ENCODE measurements at regions not wholly inside any gene's neighbourhood (a gene's known extent, or its start where the extent isn't known, plus 50 kb on each side); places are given as distances from the start of the nearest gene placed in this dataset.

- Histone ChIP-seq H3K36me3 (ENCODE audit: control insufficient read depth, insufficient read depth, low read length) (no peaks in the 10 kb centered on the region), H3K4me3 (ENCODE audit: insufficient read depth, low read depth, low read length, poor library complexity, severe bottlenecking) (no peak overlapping the region), H3K27me3 (replicated peaks; ENCODE audit: control insufficient read depth, insufficient read depth, low read length, poor library complexity, severe bottlenecking) (peaks cover 47% of the 10 kb centered on the region), H3K4me1 (ENCODE audit: control insufficient read depth, insufficient read depth, low read length, poor library complexity, severe bottlenecking) (peaks cover 4% of the 10 kb centered on the region), H3K27ac (ENCODE audit: insufficient read depth, low read length, poor library complexity, severe bottlenecking) (no peak overlapping the region), H3K9me3 (ENCODE audit: control insufficient read depth, low read length) (no peaks in the 10 kb centered on the region)
- no peak for DNase-seq
Measured at GRCh38 chr5:73303148-73304079, 130.4 kb downstream of the TMEM174 start.

- no peak overlapping the region for H3K27ac ChIP-seq (ENCODE audit: insufficient read depth, low read length, poor library complexity, severe bottlenecking)
- H3K27me3 ChIP-seq (replicated peaks; ENCODE audit: control insufficient read depth, insufficient read depth, low read length, poor library complexity, severe bottlenecking), result peaks cover 51% of the 10 kb centered on the region
- H3K36me3 ChIP-seq (ENCODE audit: control insufficient read depth, insufficient read depth, low read length), result no peaks in the 10 kb centered on the region
- H3K9me3 ChIP-seq (ENCODE audit: control insufficient read depth, low read length), result no peaks in the 10 kb centered on the region
- peaks cover 6% of the 10 kb centered on the region for H3K4me1 ChIP-seq (ENCODE audit: control insufficient read depth, insufficient read depth, low read length, poor library complexity, severe bottlenecking)
- no peak for DNase-seq
- H3K4me3 ChIP-seq (ENCODE audit: insufficient read depth, low read depth, low read length, poor library complexity, severe bottlenecking), result no peak overlapping the region
Measured at GRCh38 chr5:73302797-73303147, 129.8 kb downstream of the TMEM174 start.

GRCh38 chr5:73301208-73301901 lies 128.4 kb downstream of the TMEM174 start:
- H3K27ac ChIP-seq (ENCODE audit: insufficient read depth, low read length, poor library complexity, severe bottlenecking), result no peak overlapping the region
- peaks cover 6% of the 10 kb centered on the region for H3K4me1 ChIP-seq (ENCODE audit: control insufficient read depth, insufficient read depth, low read length, poor library complexity, severe bottlenecking)
- peaks cover 61% of the 10 kb centered on the region for H3K27me3 ChIP-seq (replicated peaks; ENCODE audit: control insufficient read depth, insufficient read depth, low read length, poor library complexity, severe bottlenecking)
- no peaks in the 10 kb centered on the region for H3K9me3 ChIP-seq (ENCODE audit: control insufficient read depth, low read length)
- DNase-seq, result no peak
- H3K4me3 ChIP-seq (ENCODE audit: insufficient read depth, low read depth, low read length, poor library complexity, severe bottlenecking), result no peak overlapping the region
- no peaks in the 10 kb centered on the region for H3K36me3 ChIP-seq (ENCODE audit: control insufficient read depth, insufficient read depth, low read length)

GRCh38 chr5:73300337-73301207 lies 127.6 kb downstream of the TMEM174 start:
- Histone ChIP-seq H3K9me3 (ENCODE audit: control insufficient read depth, low read length) (no peaks in the 10 kb centered on the region), H3K4me1 (ENCODE audit: control insufficient read depth, insufficient read depth, low read length, poor library complexity, severe bottlenecking) (peaks cover 6% of the 10 kb centered on the region), H3K27ac (ENCODE audit: insufficient read depth, low read length, poor library complexity, severe bottlenecking) (no peak overlapping the region), H3K27me3 (replicated peaks; ENCODE audit: control insufficient read depth, insufficient read depth, low read length, poor library complexity, severe bottlenecking) (peaks cover 61% of the 10 kb centered on the region), H3K36me3 (ENCODE audit: control insufficient read depth, insufficient read depth, low read length) (no peaks in the 10 kb centered on the region), H3K4me3 (ENCODE audit: insufficient read depth, low read depth, low read length, poor library complexity, severe bottlenecking) (no peak overlapping the region)
- DNase-seq, result no peak

- Histone ChIP-seq H3K4me3 (ENCODE audit: insufficient read depth, low read depth, low read length, poor library complexity, severe bottlenecking) (no peak overlapping the region), H3K9me3 (ENCODE audit: control insufficient read depth, low read length) (no peaks in the 10 kb centered on the region), H3K4me1 (ENCODE audit: control insufficient read depth, insufficient read depth, low read length, poor library complexity, severe bottlenecking) (peaks cover 6% of the 10 kb centered on the region), H3K27ac (ENCODE audit: insufficient read depth, low read length, poor library complexity, severe bottlenecking) (no peak overlapping the region), H3K27me3 (replicated peaks; ENCODE audit: control insufficient read depth, insufficient read depth, low read length, poor library complexity, severe bottlenecking) (peaks cover 62% of the 10 kb centered on the region), H3K36me3 (ENCODE audit: control insufficient read depth, insufficient read depth, low read length) (no peaks in the 10 kb centered on the region)
- DNase-seq, result no peak
Measured at GRCh38 chr5:73299665-73300336, 126.8 kb downstream of the TMEM174 start.

- Histone ChIP-seq H3K27me3 (replicated peaks; ENCODE audit: control insufficient read depth, insufficient read depth, low read length, poor library complexity, severe bottlenecking) (peaks cover 62% of the 10 kb centered on the region), H3K36me3 (ENCODE audit: control insufficient read depth, insufficient read depth, low read length) (no peaks in the 10 kb centered on the region), H3K4me3 (ENCODE audit: insufficient read depth, low read depth, low read length, poor library complexity, severe bottlenecking) (no peak overlapping the region), H3K4me1 (ENCODE audit: control insufficient read depth, insufficient read depth, low read length, poor library complexity, severe bottlenecking) (peaks cover 6% of the 10 kb centered on the region), H3K9me3 (ENCODE audit: control insufficient read depth, low read length) (no peaks in the 10 kb centered on the region), H3K27ac (ENCODE audit: insufficient read depth, low read length, poor library complexity, severe bottlenecking) (no peak overlapping the region)
- no peak for DNase-seq
Measured at GRCh38 chr5:73298772-73299630, 126.0 kb downstream of the TMEM174 start.

GRCh38 chr5:73298251-73298771 lies 125.3 kb downstream of the TMEM174 start:
- no peak overlapping the region for H3K27ac ChIP-seq (ENCODE audit: insufficient read depth, low read length, poor library complexity, severe bottlenecking)
- DNase-seq, result no peak
- H3K9me3 ChIP-seq (ENCODE audit: control insufficient read depth, low read length), result no peaks in the 10 kb centered on the region
- H3K4me1 ChIP-seq (ENCODE audit: control insufficient read depth, insufficient read depth, low read length, poor library complexity, severe bottlenecking), result peaks cover 6% of the 10 kb centered on the region
- H3K4me3 ChIP-seq (ENCODE audit: insufficient read depth, low read depth, low read length, poor library complexity, severe bottlenecking), result no peak overlapping the region
- H3K36me3 ChIP-seq (ENCODE audit: control insufficient read depth, insufficient read depth, low read length), result no peaks in the 10 kb centered on the region
- H3K27me3 ChIP-seq (replicated peaks; ENCODE audit: control insufficient read depth, insufficient read depth, low read length, poor library complexity, severe bottlenecking), result peaks cover 55% of the 10 kb centered on the region

GRCh38 chr5:73297430-73297829 lies 124.4 kb downstream of the TMEM174 start:
- H3K27me3 ChIP-seq (replicated peaks; ENCODE audit: control insufficient read depth, insufficient read depth, low read length, poor library complexity, severe bottlenecking), result peaks cover 51% of the 10 kb centered on the region
- H3K4me3 ChIP-seq (ENCODE audit: insufficient read depth, low read depth, low read length, poor library complexity, severe bottlenecking), result no peak overlapping the region
- no peaks in the 10 kb centered on the region for H3K9me3 ChIP-seq (ENCODE audit: control insufficient read depth, low read length)
- H3K36me3 ChIP-seq (ENCODE audit: control insufficient read depth, insufficient read depth, low read length), result no peaks in the 10 kb centered on the region
- peaks cover 6% of the 10 kb centered on the region for H3K4me1 ChIP-seq (ENCODE audit: control insufficient read depth, insufficient read depth, low read length, poor library complexity, severe bottlenecking)
- no peak for DNase-seq
- H3K27ac ChIP-seq (ENCODE audit: insufficient read depth, low read length, poor library complexity, severe bottlenecking), result no peak overlapping the region
